Right lobe of liver (tissue), 6 donors: ENCODE measurements at regions not wholly inside any gene's neighbourhood (a gene's known extent, or its start where the extent isn't known, plus 50 kb on each side); places are given as distances from the start of the nearest gene placed in this dataset.
A peak's percentile ranks its signal among the peaks of the same experiment; 100 is the strongest.

Experiments
- ATAC-seq, 4 donors: fragments of 200-7000 bp; cut with Tn5 transposase; one replicate each; pipeline ENCODE4 v1.9.1; 2020; ENCODE audit warnings: mild to moderate bottlenecking in 4 of 4, moderate library complexity in 4 of 4
- DNase-seq, 3 donors: peaks; one replicate each; pipeline ENCODE4 v3.0.0-alpha.2; 2020
- H3K27ac ChIP-seq, 3 donors: fragments of 200-600 bp; one replicate each; pipeline ENCODE4 v1.8.0; 2022
- H3K27me3 ChIP-seq, 2 donors: fragments of 200-600 bp; one replicate each; pipeline ENCODE4 v1.8.0; 2022
- H3K36me3 ChIP-seq, 4 donors: fragments of 200-600 bp; sonication (generic) in 1 of 4; one replicate each; pipeline versions ENCODE4 v1.5.1 to v1.8.0; 2017 to 2022; ENCODE audit warnings: control low read depth in 1 of 4
- H3K4me1 ChIP-seq, 4 donors: fragments of 200-600 bp; sonication (generic) in 1 of 4; one replicate each; pipeline versions ENCODE4 v1.5.1 to v1.8.0; 2017 to 2022; ENCODE audit warnings: control low read depth in 1 of 4
- H3K4me3 ChIP-seq, 3 donors: fragments of 200-600 bp; one replicate each; pipeline ENCODE4 v1.8.0; 2022
- H3K9me3 ChIP-seq, 4 donors: fragments of 200-600 bp; sonication (generic) in 1 of 4; one replicate each; pipeline versions ENCODE4 v1.5.1 to v1.8.0; 2017 to 2022; ENCODE audit warnings: control low read depth in 1 of 4
- CTCF ChIP-seq, 4 donors: fragments of 200-600 bp in 3 of 4; fragments of 450-650 bp in 1 of 4; IDR thresholded peaks; one replicate each; pipeline versions ENCODE4 v1.5.1 to v1.8.0; 2016 to 2022; ENCODE audit warnings: antibody characterized with exemption in 4 of 4, mild to moderate bottlenecking in 2 of 4
- POLR2A ChIP-seq: fragments of 450-650 bp; IDR thresholded peaks from one replicate; pipeline ENCODE4 v1.6.1; 2017; ENCODE audit warnings: antibody characterized with exemption, mild to moderate bottlenecking
- WGBS: methylation state at CpG from one replicate; pipeline ENCODE4 v1.1.6; 2018; ENCODE audit warnings: low coverage, low lambda C conversion rate; ENCODE audit not compliant: insufficient coverage; ENCODE audit errors: missing lambda C conversion rate; 5-methylcytosine and 5-hydroxymethylcytosine counted together
- intact Hi-C, 2 donors: fragments of 100-400 bp; cut with DNase I; formaldehyde crosslinking; loops; one replicate each; pipeline versions ENCODE4 v1.11.2 to v1.14.1; 2022
- donor health status: DM: no; HTN: yes; CAD: no.
- donor health status: DM: no; HTN: no; CAD: no.
- donor health status: DM: no; HTN: no; CAD: no.
- donor health status: DM: no; HTN: yes; CAD: no.
- donor health status: DM: no; HTN: yes; CAD: no.

DNA sequence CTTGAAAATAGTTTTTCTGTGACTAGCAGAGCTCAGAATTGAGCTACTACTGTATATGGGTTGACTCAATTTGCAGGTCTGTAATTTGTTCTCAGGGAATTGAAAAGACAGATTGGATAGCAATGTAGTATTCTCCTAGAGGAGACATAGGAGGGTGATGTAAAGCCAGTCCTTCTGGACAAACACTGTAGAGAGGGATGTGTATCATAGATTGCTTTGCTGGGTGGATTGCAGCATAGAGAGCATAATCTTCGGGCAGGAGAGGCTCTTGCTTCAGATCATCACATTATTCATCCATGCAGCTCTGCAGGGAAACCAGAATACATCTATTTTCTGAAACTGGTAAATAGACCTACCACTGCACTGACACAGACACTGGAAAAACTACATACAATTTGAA lies 1110.5 kb downstream of the RAPGEF2 start:
- no peaks in the 10 kb centered on the region for H3K36me3 ChIP-seq
- no peak for DNase-seq
- H3K4me1 ChIP-seq: no peaks in the 10 kb centered on the region
- H3K27me3 ChIP-seq: no peaks in the 10 kb centered on the region
- intact Hi-C loops: no loop called here
- ATAC-seq: no peak
- WGBS: 83% methylated on average over 1 of the region's 1 CpG
- H3K4me3 ChIP-seq: no peak overlapping the region
- H3K9me3 ChIP-seq: no peaks in the 10 kb centered on the region
- TF ChIP-seq POLR2A (no peak), CTCF (IDR thresholded peaks at IDR 0.05) (no peak)
- no peak overlapping the region for H3K27ac ChIP-seq

DNA sequence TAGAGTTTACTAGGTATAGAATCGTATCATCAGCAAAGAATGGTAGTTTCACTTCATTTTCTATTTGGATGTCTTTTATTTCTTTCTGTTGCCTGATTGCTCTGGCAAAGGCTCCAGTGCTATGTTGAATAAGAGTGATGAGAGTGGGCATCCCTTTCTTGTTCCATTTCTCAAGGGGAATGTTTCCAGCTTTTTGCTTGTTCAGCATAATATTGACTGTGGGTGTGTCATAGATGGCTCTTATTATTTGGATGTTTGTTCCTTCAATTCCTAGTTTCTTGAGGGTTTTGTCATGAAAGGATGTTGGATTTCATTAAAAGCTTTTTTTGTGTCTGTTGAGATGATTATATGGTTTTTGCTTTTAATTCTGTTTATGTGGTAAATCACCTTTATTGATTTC lies 1114.5 kb downstream of the RAPGEF2 start:
- Histone ChIP-seq H3K36me3 (no peaks in the 10 kb centered on the region), H3K4me3 (no peak overlapping the region), H3K4me1 (no peaks in the 10 kb centered on the region), H3K27ac (no peak overlapping the region), H3K9me3 (no peaks in the 10 kb centered on the region), H3K27me3 (no peaks in the 10 kb centered on the region)
- 64% methylated on average over 1 of the region's 1 CpG for WGBS
- no peak for ATAC-seq
- intact Hi-C loops: no loop called here
- no peak for DNase-seq
- no peak for TF ChIP-seq CTCF (IDR thresholded peaks at IDR 0.05)
- TF ChIP-seq POLR2A: no peak

DNA sequence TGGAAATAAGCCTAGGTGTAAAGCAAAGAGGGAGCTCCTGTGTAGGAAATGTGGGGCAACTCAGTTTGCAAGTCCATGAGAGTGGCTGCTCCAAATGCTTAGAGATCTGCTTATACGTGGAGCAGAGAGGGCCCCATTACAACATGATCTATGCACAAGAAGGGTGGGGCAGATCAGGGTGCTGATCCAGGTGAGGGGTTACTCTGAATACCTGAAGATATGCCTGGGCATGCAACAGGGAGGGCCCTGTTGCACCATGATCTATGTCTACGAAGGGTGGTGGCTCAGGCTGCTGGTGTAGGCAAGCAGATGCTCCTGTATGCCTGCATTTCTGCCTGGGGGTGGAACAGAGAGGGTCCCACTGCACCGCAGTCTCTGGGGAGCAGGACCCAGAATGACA lies 1121.2 kb downstream of the RAPGEF2 start:
- no peak for TF ChIP-seq CTCF (IDR thresholded peaks at IDR 0.05)
- no peak for TF ChIP-seq POLR2A
- peak in 1 of 4 donors; percentile 21 for ATAC-seq
- Histone ChIP-seq H3K4me3 (no peak overlapping the region), H3K4me1 (no peaks in the 10 kb centered on the region), H3K27me3 (no peaks in the 10 kb centered on the region), H3K9me3 (no peaks in the 10 kb centered on the region), H3K36me3 (no peaks in the 10 kb centered on the region), H3K27ac (no peak overlapping the region)
- intact Hi-C loops: no loop called here
- no CpG with 5 or more reads among the region's 3 CpGs for WGBS
- DNase-seq: no peak

GRCh38 chr4:160233141-160233540 lies 1130.3 kb downstream of the RAPGEF2 start:
- TF ChIP-seq CTCF (IDR thresholded peaks at IDR 0.05) (no peak), POLR2A (no peak)
- ATAC-seq (no peak), DNase-seq (no peak)
- H3K4me1 ChIP-seq: no peaks in the 10 kb centered on the region
- H3K4me3 ChIP-seq: no peak overlapping the region
- H3K36me3 ChIP-seq: no peaks in the 10 kb centered on the region
- no peaks in the 10 kb centered on the region for H3K27me3 ChIP-seq
- H3K9me3 ChIP-seq: no peaks in the 10 kb centered on the region
- no peak overlapping the region for H3K27ac ChIP-seq
- WGBS: 41% methylated on average over 3 of the region's 3 CpGs
- intact Hi-C loops: no loop called here

DNA sequence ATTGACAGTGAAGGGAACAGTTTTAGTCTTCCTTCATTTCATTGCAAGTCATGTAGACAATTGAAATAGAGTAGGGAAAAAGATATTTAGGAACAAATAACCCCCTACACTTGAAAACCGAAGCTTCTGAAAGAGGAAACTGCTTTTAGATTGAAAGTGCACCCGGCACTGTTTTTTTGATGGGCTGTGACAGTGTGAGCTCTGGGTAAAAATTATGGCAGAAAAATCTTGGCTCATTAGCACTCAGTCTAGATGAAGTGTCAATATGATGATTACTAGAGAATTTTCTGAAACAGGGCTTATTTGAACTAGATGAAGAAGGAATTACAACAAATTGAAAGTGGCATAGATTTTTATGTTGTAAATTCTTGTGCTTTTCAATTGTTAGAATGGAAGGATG lies 1132.4 kb downstream of the RAPGEF2 start:
- intact Hi-C loops: no loop called here
- TF ChIP-seq POLR2A (no peak), CTCF (IDR thresholded peaks at IDR 0.05) (no peak)
- DNase-seq (no peak), ATAC-seq (no peak)
- no peaks in the 10 kb centered on the region for H3K27me3 ChIP-seq
- no peaks in the 10 kb centered on the region for H3K36me3 ChIP-seq
- no peak overlapping the region for H3K4me3 ChIP-seq
- H3K4me1 ChIP-seq: no peaks in the 10 kb centered on the region
- no peaks in the 10 kb centered on the region for H3K9me3 ChIP-seq
- 23% methylated on average over 2 of the region's 2 CpGs for WGBS
- H3K27ac ChIP-seq: no peak overlapping the region
